ENCODE measurements at regions not wholly inside any gene's neighbourhood (a gene's known extent, or its start where the extent isn't known, plus 50 kb on each side); places are given as distances from the start of the nearest gene placed in this dataset.
"Not testable (repeated sequence)": the region's sequence is repeated elsewhere in the genome, so short reads cannot be mapped to it uniquely, and the experiment has no call there.

DNA sequence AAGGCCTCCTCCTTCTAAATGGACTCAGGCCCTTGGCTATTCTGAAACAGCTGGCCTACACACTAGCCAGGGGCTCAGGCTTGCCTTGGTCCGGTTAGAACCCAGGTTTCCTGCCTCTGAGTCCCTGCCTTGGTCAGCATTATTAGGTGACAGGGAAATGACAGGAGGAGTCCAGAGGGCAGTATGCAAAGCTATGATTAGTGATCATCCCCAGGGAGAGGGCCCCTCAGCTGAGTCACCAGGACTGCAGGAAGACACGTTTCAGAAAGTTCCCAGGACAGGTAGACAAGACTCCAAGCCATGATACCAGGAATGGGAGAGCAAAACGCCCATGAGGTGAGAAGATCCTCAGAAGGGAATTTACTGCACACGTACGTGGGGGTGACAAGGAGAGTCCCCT is 301.1 kb upstream of the COBL start:
- no peaks in the 10 kb centered on the region for H3K36me3 ChIP-seq (ENCODE audit: insufficient read depth)
- WGBS: 89% methylated on average over 5 of the region's 5 CpGs
- H3K27ac ChIP-seq (ENCODE audit: low read depth): no peak overlapping the region
- no peak overlapping the region for H3K4me3 ChIP-seq (ENCODE audit: low read depth, low read length)
- H3K4me1 ChIP-seq (ENCODE audit: insufficient read depth): no peaks in the 10 kb centered on the region
- DNase-seq (ENCODE audit: extremely low spot score): no peak

DNA sequence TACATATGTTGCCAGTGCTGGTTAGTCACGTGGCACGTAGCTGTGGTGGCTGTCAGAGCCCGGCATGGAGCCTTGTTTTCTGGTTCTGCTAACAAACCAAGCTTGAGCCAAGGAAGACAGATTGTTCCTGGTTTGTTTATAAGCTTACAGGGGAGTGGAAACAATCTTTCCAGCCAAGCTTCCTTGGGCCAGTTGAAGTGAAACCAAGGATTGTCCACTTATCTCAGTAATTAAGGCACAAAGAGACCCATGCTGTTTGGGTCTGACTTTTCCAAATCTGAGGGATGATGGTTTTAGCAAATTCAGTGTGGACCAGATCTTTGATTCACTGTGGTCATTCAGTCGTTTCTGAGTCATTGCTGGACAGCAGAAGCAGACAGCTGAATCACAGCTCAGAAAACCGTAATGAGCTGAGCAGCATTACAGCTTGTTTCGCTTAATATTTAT is 297.3 kb upstream of the COBL start:
- Histone ChIP-seq H3K27ac (ENCODE audit: low read depth) (peak overlapping the region; percentile 34), H3K36me3 (ENCODE audit: insufficient read depth) (no peaks in the 10 kb centered on the region), H3K4me1 (ENCODE audit: insufficient read depth) (peaks cover 2% of the 10 kb centered on the region), H3K4me3 (ENCODE audit: low read depth, low read length) (no peak overlapping the region)
- peak; percentile 13 for DNase-seq (ENCODE audit: extremely low spot score)
- WGBS: 32% methylated on average over 6 of the region's 6 CpGs

DNA sequence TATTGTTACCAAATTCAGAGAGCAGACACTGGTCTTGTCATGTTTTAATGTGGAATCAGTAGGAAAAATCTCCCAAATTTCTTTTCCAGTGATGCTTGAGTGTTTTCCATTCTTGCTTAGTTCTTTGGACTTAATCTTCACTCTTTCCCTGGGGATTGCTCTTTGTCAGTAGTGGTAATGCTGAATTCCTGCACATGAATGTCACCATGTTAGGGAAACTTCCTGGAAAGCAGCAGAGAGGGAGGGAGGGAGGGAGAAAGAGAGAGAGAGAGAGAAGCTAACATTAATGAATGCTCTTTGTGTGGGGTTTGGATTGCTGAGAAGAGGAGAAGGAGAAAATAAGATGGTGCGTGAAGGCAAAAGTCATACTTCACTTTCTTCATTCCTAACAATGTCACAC is 295.3 kb upstream of the COBL start:
- WGBS: 90% methylated on average over 1 of the region's 1 CpG
- Histone ChIP-seq H3K4me1 (ENCODE audit: insufficient read depth) (peaks cover 2% of the 10 kb centered on the region), H3K36me3 (ENCODE audit: insufficient read depth) (no peaks in the 10 kb centered on the region), H3K27ac (ENCODE audit: low read depth) (no peak overlapping the region), H3K4me3 (ENCODE audit: low read depth, low read length) (no peak overlapping the region)
- no peak for DNase-seq (ENCODE audit: extremely low spot score)

GRCh38 chr7:51607447-51607846 is 290.8 kb upstream of the COBL start:
- 88% methylated on average over 11 of the region's 11 CpGs for WGBS
- DNase-seq (ENCODE audit: extremely low spot score): no peak

DNA sequence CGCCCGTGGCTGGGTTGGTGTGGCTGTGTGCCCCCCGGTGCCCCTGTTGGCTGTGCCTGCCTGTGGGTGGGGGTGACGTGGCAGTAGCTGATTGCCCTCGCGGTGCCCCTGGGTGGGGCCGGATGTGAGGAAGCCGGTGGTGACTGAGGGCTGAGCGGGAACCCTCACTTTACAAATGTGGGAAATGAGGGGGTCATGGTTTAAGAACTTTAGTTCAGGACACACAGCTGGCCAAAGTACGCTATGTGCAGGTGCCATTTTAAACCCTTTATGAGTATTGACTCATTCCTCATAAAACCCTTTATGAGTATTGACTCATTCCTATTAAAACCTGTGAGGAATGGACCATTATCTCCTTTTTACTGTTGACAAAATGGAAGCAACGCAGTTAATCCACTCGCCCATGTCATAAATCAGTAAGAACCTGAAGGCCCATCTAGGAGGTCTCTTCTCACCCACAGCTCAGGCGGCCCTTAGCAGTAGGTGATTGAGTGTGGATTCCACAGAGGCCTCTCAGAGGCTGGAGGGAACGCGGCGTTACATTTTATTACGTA is 290.1 kb upstream of the COBL start:
- Histone ChIP-seq H3K27ac (ENCODE audit: low read depth) (no peak overlapping the region), H3K4me3 (ENCODE audit: low read depth, low read length) (no peak overlapping the region), H3K4me1 (ENCODE audit: insufficient read depth) (no peaks in the 10 kb centered on the region), H3K36me3 (ENCODE audit: insufficient read depth) (no peaks in the 10 kb centered on the region)
- peak; percentile 60 for DNase-seq (ENCODE audit: extremely low spot score)
- WGBS: 51% methylated on average over 17 of the region's 17 CpGs

More at GRCh38 chr7:51607447-51607846, 290.8 kb upstream of the COBL start:
- Histone ChIP-seq H3K4me3 (ENCODE audit: low read depth, low read length) (no peak overlapping the region), H3K4me1 (ENCODE audit: insufficient read depth) (peaks cover under 1% of the 10 kb centered on the region), H3K36me3 (ENCODE audit: insufficient read depth) (no peaks in the 10 kb centered on the region), H3K27ac (ENCODE audit: low read depth) (no peak overlapping the region)

- H3K4me1 ChIP-seq (ENCODE audit: insufficient read depth): no peaks in the 10 kb centered on the region
- no peak for DNase-seq (ENCODE audit: extremely low spot score)
- H3K4me3 ChIP-seq (ENCODE audit: low read depth, low read length): no peak overlapping the region
- 94% methylated on average over 2 of the region's 2 CpGs for WGBS
- no peaks in the 10 kb centered on the region for H3K36me3 ChIP-seq (ENCODE audit: insufficient read depth)
- no peak overlapping the region for H3K27ac ChIP-seq (ENCODE audit: low read depth)
Observed at GRCh38 chr7:51602376-51602775, 285.8 kb upstream of the COBL start.

DNA sequence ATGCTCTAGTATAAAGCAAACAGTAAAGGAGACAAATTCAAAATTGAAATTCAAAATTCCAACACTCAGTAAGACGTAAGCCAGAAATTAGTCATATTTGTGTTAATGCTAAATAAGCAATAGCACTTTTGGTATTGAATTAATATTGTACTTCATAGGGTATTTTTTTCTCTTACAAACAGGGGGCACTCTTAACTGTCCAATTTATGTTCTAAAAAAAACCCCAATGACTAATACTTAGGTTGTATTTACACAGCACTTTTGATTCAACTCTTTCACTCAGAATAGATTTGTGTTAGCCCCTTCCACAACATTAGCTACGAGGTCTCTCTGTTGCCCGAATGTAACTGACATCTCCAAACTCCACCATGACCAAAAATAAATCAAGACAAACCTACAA is 284.9 kb upstream of the COBL start:
- H3K4me3 ChIP-seq (ENCODE audit: low read depth, low read length): no peak overlapping the region
- no peak for DNase-seq (ENCODE audit: extremely low spot score)
- no peak overlapping the region for H3K27ac ChIP-seq (ENCODE audit: low read depth)
- WGBS: 93% methylated on average over 3 of the region's 3 CpGs
- no peaks in the 10 kb centered on the region for H3K36me3 ChIP-seq (ENCODE audit: insufficient read depth)
- no peaks in the 10 kb centered on the region for H3K4me1 ChIP-seq (ENCODE audit: insufficient read depth)

- not testable (repeated sequence) for H3K36me3 ChIP-seq (ENCODE audit: insufficient read depth); DNase-seq (ENCODE audit: extremely low spot score); H3K4me1 ChIP-seq (ENCODE audit: insufficient read depth); H3K27ac ChIP-seq (ENCODE audit: low read depth); H3K4me3 ChIP-seq (ENCODE audit: low read depth, low read length)
- WGBS: 94% methylated on average over 9 of the region's 9 CpGs
Observed at GRCh38 chr7:51599935-51600334, 283.3 kb upstream of the COBL start.

- Histone ChIP-seq H3K4me3 (ENCODE audit: low read depth, low read length) (no peak overlapping the region), H3K4me1 (ENCODE audit: insufficient read depth) (no peaks in the 10 kb centered on the region), H3K36me3 (ENCODE audit: insufficient read depth) (no peaks in the 10 kb centered on the region), H3K27ac (ENCODE audit: low read depth) (no peak overlapping the region)
- 43% methylated on average over 2 of the region's 2 CpGs for WGBS
- no peak for DNase-seq (ENCODE audit: extremely low spot score)
Observed at GRCh38 chr7:51593628-51594027, 277.0 kb upstream of the COBL start.

DNA sequence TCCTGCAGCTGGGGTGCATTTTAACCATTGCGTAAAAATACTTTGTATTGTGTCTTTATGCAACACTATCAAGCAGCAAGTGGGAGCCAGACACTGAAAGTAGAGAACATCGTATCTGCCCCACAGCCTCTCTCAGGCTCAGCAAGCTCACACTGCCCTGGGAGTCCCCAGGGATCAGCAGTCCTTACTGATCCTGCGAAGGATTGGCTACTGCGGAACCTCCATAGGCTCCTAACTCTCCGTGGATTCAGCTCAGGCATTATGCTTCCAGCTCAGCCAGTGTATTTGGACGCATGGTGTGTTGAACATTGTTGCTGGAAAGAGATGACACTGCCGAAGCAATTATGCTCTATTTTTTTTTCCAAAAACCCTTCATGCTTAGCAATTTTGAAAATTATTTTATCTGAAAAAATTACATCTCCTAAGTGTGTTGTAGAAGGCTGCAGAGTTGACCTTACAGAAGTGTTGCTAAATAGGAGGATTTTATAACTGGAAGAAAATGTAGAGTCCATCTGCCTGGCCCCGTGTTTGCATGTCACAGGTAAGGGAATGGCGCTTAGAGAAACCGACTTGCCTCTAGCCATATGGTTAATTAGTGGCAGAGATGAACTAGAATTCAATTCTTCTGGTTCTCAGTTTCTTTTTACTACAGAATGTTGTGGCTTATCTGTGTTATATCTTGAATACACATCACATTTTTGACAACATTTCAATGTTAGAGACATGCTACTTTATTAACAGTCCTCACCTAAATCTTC is 276.4 kb upstream of the COBL start:
- H3K27ac ChIP-seq (ENCODE audit: low read depth): no peak overlapping the region
- H3K36me3 ChIP-seq (ENCODE audit: insufficient read depth): no peaks in the 10 kb centered on the region
- DNase-seq (ENCODE audit: extremely low spot score): no peak
- H3K4me3 ChIP-seq (ENCODE audit: low read depth, low read length): no peak overlapping the region
- WGBS: 62% methylated on average over 10 of the region's 10 CpGs
- no peaks in the 10 kb centered on the region for H3K4me1 ChIP-seq (ENCODE audit: insufficient read depth)

- no peak for DNase-seq (ENCODE audit: extremely low spot score)
- 42% methylated on average over 2 of the region's 2 CpGs for WGBS
- no peaks in the 10 kb centered on the region for H3K36me3 ChIP-seq (ENCODE audit: insufficient read depth)
- no peak overlapping the region for H3K27ac ChIP-seq (ENCODE audit: low read depth)
- H3K4me3 ChIP-seq (ENCODE audit: low read depth, low read length): no peak overlapping the region
- H3K4me1 ChIP-seq (ENCODE audit: insufficient read depth): no peaks in the 10 kb centered on the region
Observed at GRCh38 chr7:51591223-51591622, 274.6 kb upstream of the COBL start.

DNA sequence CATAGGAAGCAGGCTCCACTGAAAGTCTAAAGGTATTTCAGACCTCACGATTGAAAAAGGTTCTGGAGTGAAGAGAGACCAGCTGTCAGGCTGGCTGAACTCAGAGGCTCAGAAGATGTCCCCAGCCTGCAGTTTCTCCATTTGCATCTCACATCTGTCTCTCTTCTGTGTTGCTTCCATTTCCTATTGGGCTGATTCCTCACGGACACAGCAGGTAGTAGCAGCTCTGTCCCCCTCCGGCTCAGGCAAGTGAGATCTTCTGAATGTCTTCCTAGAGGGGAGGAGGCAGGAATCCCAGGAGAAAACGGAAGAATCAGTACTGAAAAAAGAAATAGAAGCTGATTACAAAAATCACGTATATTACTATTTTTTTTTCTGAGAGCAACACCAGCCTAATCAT is 274.1 kb upstream of the COBL start:
- Histone ChIP-seq H3K4me1 (ENCODE audit: insufficient read depth) (no peaks in the 10 kb centered on the region), H3K4me3 (ENCODE audit: low read depth, low read length) (no peak overlapping the region), H3K36me3 (ENCODE audit: insufficient read depth) (no peaks in the 10 kb centered on the region), H3K27ac (ENCODE audit: low read depth) (no peak overlapping the region)
- DNase-seq (ENCODE audit: extremely low spot score): no peak
- 27% methylated on average over 5 of the region's 5 CpGs for WGBS

DNA sequence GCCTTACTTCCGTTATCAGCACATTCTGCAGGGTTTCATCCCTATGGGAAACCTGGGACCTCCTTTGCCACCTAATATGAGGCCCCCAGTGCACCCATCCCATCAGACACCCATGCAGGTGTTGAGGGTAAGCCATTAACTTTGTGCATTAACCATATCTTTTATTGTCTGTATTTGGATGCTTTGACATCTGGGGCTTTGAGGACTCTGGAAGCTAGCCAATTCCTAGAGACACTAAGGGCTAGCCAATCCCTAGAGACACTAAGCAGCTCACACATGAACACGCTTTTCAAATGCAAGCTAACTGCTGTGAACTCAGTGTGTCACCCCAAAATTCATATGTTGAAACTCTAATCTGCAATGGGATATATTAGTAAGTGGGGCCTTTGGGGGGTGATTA is 272.5 kb upstream of the COBL start:
- Histone ChIP-seq H3K36me3 (ENCODE audit: insufficient read depth) (no peaks in the 10 kb centered on the region), H3K27ac (ENCODE audit: low read depth) (no peak overlapping the region), H3K4me1 (ENCODE audit: insufficient read depth) (no peaks in the 10 kb centered on the region), H3K4me3 (ENCODE audit: low read depth, low read length) (no peak overlapping the region)
- DNase-seq (ENCODE audit: extremely low spot score): no peak
- 75% methylated on average over 2 of the region's 2 CpGs for WGBS

GRCh38 chr7:51587604-51588003 is 271.0 kb upstream of the COBL start:
- no peak overlapping the region for H3K27ac ChIP-seq (ENCODE audit: low read depth)
- no peak overlapping the region for H3K4me3 ChIP-seq (ENCODE audit: low read depth, low read length)
- no peaks in the 10 kb centered on the region for H3K4me1 ChIP-seq (ENCODE audit: insufficient read depth)
- no peaks in the 10 kb centered on the region for H3K36me3 ChIP-seq (ENCODE audit: insufficient read depth)
- whole genome bisulfite sequencing: 69% methylated on average over 3 of the region's 3 CpGs
- no peak for DNase-seq (ENCODE audit: extremely low spot score)

Measured in urinary bladder (tissue), 3 donors.